ENCODE measurements at regions not wholly inside any gene's neighbourhood (a gene's known extent, or its start where the extent isn't known, plus 50 kb on each side); places are given as distances from the start of the nearest gene placed in this dataset.

DNA sequence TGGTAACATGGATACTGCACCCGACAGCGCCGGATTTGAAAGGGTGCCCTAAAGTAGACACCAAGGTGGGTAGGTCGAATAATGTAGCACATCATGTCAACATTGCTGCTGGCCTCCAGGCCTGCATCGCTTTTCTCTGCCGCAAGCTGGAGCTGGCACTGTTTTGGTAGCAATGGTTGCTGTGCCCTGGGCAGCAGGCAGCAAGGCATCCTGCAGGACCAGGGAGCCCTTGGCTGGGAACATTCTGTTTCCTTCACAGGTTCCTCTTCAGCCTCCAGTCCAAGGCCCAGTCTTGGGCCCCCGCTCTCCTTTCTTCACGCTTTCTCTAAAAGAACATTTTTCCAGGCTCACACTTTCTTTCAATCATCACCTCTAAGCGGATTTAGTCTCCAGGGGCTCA, 365.8 kb upstream of the JARID2 start:
- no peak for DNase-seq (ENCODE audit: low read depth)
- no peak overlapping the region for H3K4me3 ChIP-seq (ENCODE audit: low read depth, low read length)
- TF ChIP-seq, protein P1, sequence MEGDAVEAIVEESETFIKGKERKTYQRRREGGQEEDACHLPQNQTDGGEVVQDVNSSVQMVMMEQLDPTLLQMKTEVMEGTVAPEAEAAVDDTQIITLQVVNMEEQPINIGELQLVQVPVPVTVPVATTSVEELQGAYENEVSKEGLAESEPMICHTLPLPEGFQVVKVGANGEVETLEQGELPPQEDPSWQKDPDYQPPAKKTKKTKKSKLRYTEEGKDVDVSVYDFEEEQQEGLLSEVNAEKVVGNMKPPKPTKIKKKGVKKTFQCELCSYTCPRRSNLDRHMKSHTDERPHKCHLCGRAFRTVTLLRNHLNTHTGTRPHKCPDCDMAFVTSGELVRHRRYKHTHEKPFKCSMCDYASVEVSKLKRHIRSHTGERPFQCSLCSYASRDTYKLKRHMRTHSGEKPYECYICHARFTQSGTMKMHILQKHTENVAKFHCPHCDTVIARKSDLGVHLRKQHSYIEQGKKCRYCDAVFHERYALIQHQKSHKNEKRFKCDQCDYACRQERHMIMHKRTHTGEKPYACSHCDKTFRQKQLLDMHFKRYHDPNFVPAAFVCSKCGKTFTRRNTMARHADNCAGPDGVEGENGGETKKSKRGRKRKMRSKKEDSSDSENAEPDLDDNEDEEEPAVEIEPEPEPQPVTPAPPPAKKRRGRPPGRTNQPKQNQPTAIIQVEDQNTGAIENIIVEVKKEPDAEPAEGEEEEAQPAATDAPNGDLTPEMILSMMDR (conservative IDR thresholded peaks at IDR 0.05; ENCODE audit: low read depth, low read length): no peak

- DNase-seq (ENCODE audit: low read depth): no peak
Measured at GRCh38 chr6:14880677-14881076, 365.2 kb upstream of the JARID2 start.

DNA sequence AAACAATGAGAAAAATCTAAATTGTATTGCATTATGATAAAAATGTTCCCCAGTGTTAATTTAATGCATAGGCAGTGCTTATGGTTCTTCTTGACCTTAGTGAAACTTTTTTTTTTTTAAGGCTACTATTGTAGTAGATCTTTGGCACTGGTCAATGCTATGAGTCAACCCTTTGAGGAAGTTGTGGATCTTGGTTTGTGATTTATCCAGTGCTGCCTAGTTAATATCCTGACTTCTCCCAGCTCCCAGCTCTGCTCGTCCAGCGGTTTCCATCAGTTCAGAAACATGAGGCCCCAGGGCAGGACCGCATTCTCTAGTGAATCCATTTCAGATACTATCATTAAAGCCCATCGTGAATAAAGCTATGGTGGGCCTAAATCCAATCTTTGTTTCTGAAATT, 364.5 kb upstream of the JARID2 start:
- TF ChIP-seq, protein P1 (conservative IDR thresholded peaks at IDR 0.05; ENCODE audit: low read depth, low read length): no peak
- H3K4me3 ChIP-seq (ENCODE audit: low read depth, low read length): no peak overlapping the region
- peak; percentile 46 for DNase-seq (ENCODE audit: low read depth)

More at GRCh38 chr6:14880677-14881076, 365.2 kb upstream of the JARID2 start:
- TF ChIP-seq, protein P1 (conservative IDR thresholded peaks at IDR 0.05; ENCODE audit: low read depth, low read length): no peak
- no peak overlapping the region for H3K4me3 ChIP-seq (ENCODE audit: low read depth, low read length)

- TF ChIP-seq, protein P1 (conservative IDR thresholded peaks at IDR 0.05; ENCODE audit: low read depth, low read length): no peak
- no peak for DNase-seq (ENCODE audit: low read depth)
Measured at GRCh38 chr6:14882394-14883026, 363.4 kb upstream of the JARID2 start.

DNA sequence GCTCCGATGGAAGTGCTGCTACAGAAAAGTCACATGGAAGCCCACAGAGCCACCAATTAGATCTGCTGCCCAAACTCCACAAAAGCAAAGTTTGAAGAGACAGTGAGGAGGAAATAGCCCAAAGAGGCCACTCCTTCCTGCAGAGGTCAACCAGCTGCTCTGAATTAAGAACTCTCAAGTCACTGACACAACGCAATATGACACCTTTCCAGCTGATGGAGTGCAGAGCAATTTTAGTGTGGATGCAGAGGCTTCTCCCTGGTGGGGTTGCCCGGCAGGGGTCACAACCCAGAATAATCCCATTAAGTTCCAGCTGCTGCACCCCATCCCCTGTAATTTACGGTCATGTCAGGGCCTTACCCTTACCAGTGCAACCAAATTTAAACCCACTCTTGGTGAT, 361.9 kb upstream of the JARID2 start:
- no peak overlapping the region for H3K4me3 ChIP-seq (ENCODE audit: low read depth, low read length)
- DNase-seq (ENCODE audit: low read depth): no peak
- TF ChIP-seq, protein P1 (conservative IDR thresholded peaks at IDR 0.05; ENCODE audit: low read depth, low read length): no peak

More at GRCh38 chr6:14882394-14883026, 363.4 kb upstream of the JARID2 start:
- H3K4me3 ChIP-seq (ENCODE audit: low read depth, low read length): no peak overlapping the region

GRCh38 chr6:14885498-14885897, 360.4 kb upstream of the JARID2 start:
- no peak for DNase-seq (ENCODE audit: low read depth)
- no peak overlapping the region for H3K4me3 ChIP-seq (ENCODE audit: low read depth, low read length)

More at GRCh38 chr6:14885498-14885897, 360.4 kb upstream of the JARID2 start:
- TF ChIP-seq, protein P1 (conservative IDR thresholded peaks at IDR 0.05; ENCODE audit: low read depth, low read length): no peak

All from epithelial cell of proximal tubule (primary cell).